HepG2 (cell line): ENCODE measurements at regions not wholly inside any gene's neighbourhood (a gene's known extent, or its start where the extent isn't known, plus 50 kb on each side); places are given as distances from the start of the nearest gene placed in this dataset.

Experiments
- ATAC-seq: fragments of 200-7000 bp; cut with Tn5 transposase; 3 replicates; pipeline ENCODE4 v1.9.1; 2020; ENCODE audit warnings: mild to moderate bottlenecking, moderate library complexity
- BruUV-seq: library from RNA; stranded (reverse); fragments of 400-500 nt; replicated peaks from 2 replicates; lab custom pipeline; 2021; lab: Mats Ljungman, UMichigan
- CTCF ChIA-PET: fragments of 300-600 bp; formaldehyde crosslinking; extraction: SDS; loops from one replicate; lab custom pipeline; 2021; ENCODE audit warnings: low total read pairs, inconsistent platforms, low intra/inter-chr PET ratio; lab: Yijun Ruan, JAX
- POLR2A ChIA-PET: fragments of 350-600 bp; sonication (Branson Sonifier 250); formaldehyde crosslinking; loops from one replicate; lab custom pipeline; 2020; ENCODE audit warnings: antibody characterized with exemption, inconsistent platforms; lab: Yijun Ruan, JAX
- DNase-seq: peaks from one replicate; pipeline ENCODE4 v3.0.0-alpha.2; 2015; ENCODE audit warnings: low spot score
- FAIRE-seq: peaks from 3 replicates; lab custom pipeline; 2011; peaks lifted over from hg19 to GRCh38; lab: Jason Lieb, UNC
- H2AFZ ChIP-seq: one replicate; pipeline ENCODE4 v1.6.1; 2011; ENCODE audit warnings: low read length, inconsistent platforms
- H3K27ac ChIP-seq: fragments of 300-600 bp; 3 replicates; pipeline ENCODE4 v1.8.0; 2011; ENCODE audit warnings: mixed run types, mild to moderate bottlenecking, mixed read lengths, low read length, inconsistent platforms; ENCODE audit not compliant: insufficient read depth; ENCODE audit errors: extremely low read length
- H3K27me3 ChIP-seq, 2 experiments: fragments of 200-600 bp in 1 of 2; 2 replicates in 1 of 2; 3 replicates in 1 of 2; pipeline versions ENCODE4 v1.6.0 to v1.8.0; 2011; ENCODE audit warnings: low read length in 2 of 2, mild to moderate bottlenecking in 2 of 2, moderate library complexity in 2 of 2, inconsistent platforms in 1 of 2; ENCODE audit not compliant: insufficient read depth in 2 of 2, control insufficient read depth in 1 of 2
- H3K36me3 ChIP-seq, 2 experiments: fragments of 200-600 bp in 1 of 2; replicated peaks in 1 of 2; 2 replicates in 1 of 2; 3 replicates in 1 of 2; pipeline versions ENCODE4 v1.5.1 to v1.8.0; 2011; ENCODE audit warnings: low read length in 2 of 2, inconsistent platforms in 1 of 2; ENCODE audit not compliant: insufficient read depth in 2 of 2, control insufficient read depth in 1 of 2
- H3K4me1 ChIP-seq: 2 replicates; pipeline ENCODE4 v1.5.1; 2012; ENCODE audit warnings: low read length, inconsistent platforms; ENCODE audit not compliant: insufficient read depth
- H3K4me2 ChIP-seq: 2 replicates; pipeline ENCODE4 v1.6.0; 2011; ENCODE audit warnings: low read depth, low read length, inconsistent platforms
- H3K4me3 ChIP-seq, 3 experiments: fragments of 200-600 bp in 1 of 3; sonication (generic), shearing (Covaris generic) in 1 of 3; replicated peaks in 1 of 3; 2 replicates each; pipeline ENCODE4 v1.5.1; 2011 to 2016; ENCODE audit warnings: low read length in 3 of 3, inconsistent platforms in 2 of 3, low read depth in 2 of 3, mild to moderate bottlenecking in 2 of 3, control low read depth in 1 of 3, mixed read lengths in 1 of 3; ENCODE audit not compliant: insufficient read depth in 1 of 3
- H3K79me2 ChIP-seq: one replicate; pipeline ENCODE4 v1.6.1; 2011; ENCODE audit warnings: low read length, inconsistent platforms; ENCODE audit not compliant: insufficient read depth
- H3K9ac ChIP-seq: 2 replicates; pipeline ENCODE4 v1.6.0; 2011; ENCODE audit warnings: mild to moderate bottlenecking, low read depth, low read length, inconsistent platforms; ENCODE audit not compliant: insufficient read depth
- H3K9me3 ChIP-seq: 2 replicates; pipeline ENCODE4 v1.5.1; 2012; ENCODE audit warnings: mild to moderate bottlenecking, low read length
- H4K20me1 ChIP-seq: 2 replicates; pipeline ENCODE4 v1.6.0; 2011; ENCODE audit warnings: inconsistent platforms, mild to moderate bottlenecking, low read length, moderate library complexity; ENCODE audit not compliant: insufficient read depth
- FOXA3 ChIP-seq: IDR thresholded peaks from 2 replicates; pipeline ENCODE4 v1.6.1; 2016; ENCODE audit warnings: missing genetic modification reagents, missing compliant biosample characterization
- FOXC1 ChIP-seq: sonication (generic); formaldehyde crosslinking; IDR thresholded peaks from 2 replicates; pipeline ENCODE4 v1.8.0; 2022; ENCODE audit warnings: mild to moderate bottlenecking, missing genetic modification reagents, borderline replicate concordance
- FOXK1 ChIP-seq: sonication (generic); formaldehyde crosslinking; IDR thresholded peaks from 2 replicates; pipeline ENCODE4 v1.4.0; 2020; ENCODE audit warnings: low read depth, missing genetic modification reagents, borderline replicate concordance
- GATAD2A ChIP-seq: IDR thresholded peaks from 2 replicates; pipeline ENCODE4 v1.6.1; 2016
- LCORL ChIP-seq, 2 experiments: fragments of 450-650 bp in 1 of 2; sonication (generic) in 1 of 2; formaldehyde crosslinking in 1 of 2; IDR thresholded peaks; 2 replicates each; pipeline versions ENCODE4 v1.5.0 to v1.6.1; 2017 to 2020; ENCODE audit warnings: antibody characterized with exemption in 1 of 2, missing genetic modification reagents in 1 of 2
- MAFF ChIP-seq: IDR thresholded peaks from 2 replicates; pipeline ENCODE4 v1.6.1; 2011; ENCODE audit warnings: low read depth, low read length, improper control_type of control experiment
- SIX1 ChIP-seq: sonication (generic); formaldehyde crosslinking; IDR thresholded peaks from 2 replicates; pipeline ENCODE4 v1.4.0; 2020; ENCODE audit warnings: missing genetic modification reagents, borderline replicate concordance
- TBL1XR1 ChIP-seq: fragments of 150-350 bp; IDR thresholded peaks from 2 replicates; pipeline ENCODE4 v1.6.1; 2014; ENCODE audit warnings: borderline replicate concordance, low read length; ENCODE audit not compliant: partially characterized antibody
- THAP11 ChIP-seq: IDR thresholded peaks from 2 replicates; pipeline ENCODE4 v1.6.1; 2016; ENCODE audit warnings: missing biosample characterization, missing genetic modification reagents
- ZFP37 ChIP-seq: sonication (generic); formaldehyde crosslinking; IDR thresholded peaks from 2 replicates; pipeline ENCODE4 v1.4.0; 2020; ENCODE audit warnings: missing genetic modification reagents, borderline replicate concordance
- ZMYM4 ChIP-seq: sonication (generic); formaldehyde crosslinking; IDR thresholded peaks from 2 replicates; pipeline ENCODE4 v1.8.1; 2023; ENCODE audit warnings: mild to moderate bottlenecking, missing genetic modification reagents
- ZNF143 ChIP-seq: sonication (generic); formaldehyde crosslinking; IDR thresholded peaks from 2 replicates; pipeline ENCODE4 v1.4.0; 2020; ENCODE audit warnings: missing genetic modification reagents
- ZNF766 ChIP-seq: sonication (generic); formaldehyde crosslinking; IDR thresholded peaks from 2 replicates; pipeline ENCODE4 v1.5.0; 2020; ENCODE audit warnings: missing genetic modification reagents, borderline replicate concordance
- ZNF782 ChIP-seq: sonication (generic); formaldehyde crosslinking; IDR thresholded peaks from 2 replicates; pipeline ENCODE4 v1.4.0; 2020; ENCODE audit warnings: missing genetic modification reagents, mild to moderate bottlenecking, borderline replicate concordance
- in situ Hi-C: cut with HindIII; loops from 2 replicates; pipeline ENCODE4 v1.10.0; 2017; ENCODE audit warnings: low pct_unique_long_range_greater_than_20kb; ENCODE audit not compliant: extremely low pct_ligation_motif_present
- intact Hi-C: fragments of 100-400 bp; cut with micrococcal nuclease; formaldehyde crosslinking; loops from one replicate; pipeline ENCODE4 v1.10.0; 2022; ENCODE audit not compliant: unreplicated experiment
- TF ChIP-seq, protein P1 (sequence below): sonication (generic); formaldehyde crosslinking; IDR thresholded peaks from 2 replicates; pipeline ENCODE4 v1.5.0; 2020; ENCODE audit warnings: missing genetic modification reagents
- TF ChIP-seq, protein P2 (sequence below): sonication (generic); formaldehyde crosslinking; IDR thresholded peaks from 2 replicates; pipeline ENCODE4 v1.4.0; 2020; ENCODE audit warnings: mild to moderate bottlenecking, missing genetic modification reagents
- TF ChIP-seq, protein P3 (sequence below): sonication (generic); formaldehyde crosslinking; IDR thresholded peaks from 2 replicates; pipeline ENCODE4 v1.4.0; 2020; ENCODE audit warnings: mild to moderate bottlenecking, missing genetic modification reagents, borderline replicate concordance

DNA sequence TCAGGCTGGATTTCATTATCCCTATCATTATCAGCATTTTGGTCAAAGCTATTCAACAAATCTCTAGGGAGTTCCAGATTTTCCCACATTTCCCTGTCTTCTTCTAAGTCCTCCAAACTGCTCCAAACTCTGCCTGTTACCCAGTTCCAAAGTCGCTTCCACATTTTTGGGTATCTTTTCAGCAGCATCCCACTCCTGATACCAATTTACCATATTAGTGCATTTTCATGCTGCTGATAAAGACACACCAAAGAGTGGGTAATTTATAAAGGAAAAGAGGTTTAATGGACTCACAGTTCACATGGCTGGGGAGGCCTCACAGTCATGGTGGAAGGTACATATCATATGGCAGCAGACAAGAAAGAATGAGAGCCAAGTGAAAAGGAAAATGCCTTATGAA lies 132.8 kb upstream of the SLC7A11 start (continued):
- TF ChIP-seq, protein P1, sequence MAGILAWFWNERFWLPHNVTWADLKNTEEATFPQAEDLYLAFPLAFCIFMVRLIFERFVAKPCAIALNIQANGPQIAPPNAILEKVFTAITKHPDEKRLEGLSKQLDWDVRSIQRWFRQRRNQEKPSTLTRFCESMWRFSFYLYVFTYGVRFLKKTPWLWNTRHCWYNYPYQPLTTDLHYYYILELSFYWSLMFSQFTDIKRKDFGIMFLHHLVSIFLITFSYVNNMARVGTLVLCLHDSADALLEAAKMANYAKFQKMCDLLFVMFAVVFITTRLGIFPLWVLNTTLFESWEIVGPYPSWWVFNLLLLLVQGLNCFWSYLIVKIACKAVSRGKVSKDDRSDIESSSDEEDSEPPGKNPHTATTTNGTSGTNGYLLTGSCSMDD (CRISPR knock-in tag), result no peak
- no peak for TF ChIP-seq ZNF782 (CRISPR knock-in tag)
- TF ChIP-seq ZFP37 (CRISPR knock-in tag), result no peak
- TF ChIP-seq, protein P2, sequence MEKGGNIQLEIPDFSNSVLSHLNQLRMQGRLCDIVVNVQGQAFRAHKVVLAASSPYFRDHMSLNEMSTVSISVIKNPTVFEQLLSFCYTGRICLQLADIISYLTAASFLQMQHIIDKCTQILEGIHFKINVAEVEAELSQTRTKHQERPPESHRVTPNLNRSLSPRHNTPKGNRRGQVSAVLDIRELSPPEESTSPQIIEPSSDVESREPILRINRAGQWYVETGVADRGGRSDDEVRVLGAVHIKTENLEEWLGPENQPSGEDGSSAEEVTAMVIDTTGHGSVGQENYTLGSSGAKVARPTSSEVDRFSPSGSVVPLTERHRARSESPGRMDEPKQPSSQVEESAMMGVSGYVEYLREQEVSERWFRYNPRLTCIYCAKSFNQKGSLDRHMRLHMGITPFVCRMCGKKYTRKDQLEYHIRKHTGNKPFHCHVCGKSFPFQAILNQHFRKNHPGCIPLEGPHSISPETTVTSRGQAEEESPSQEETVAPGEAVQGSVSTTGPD (CRISPR knock-in tag), result no peak
- TF ChIP-seq FOXC1 (CRISPR knock-in tag), result no peak

DNA sequence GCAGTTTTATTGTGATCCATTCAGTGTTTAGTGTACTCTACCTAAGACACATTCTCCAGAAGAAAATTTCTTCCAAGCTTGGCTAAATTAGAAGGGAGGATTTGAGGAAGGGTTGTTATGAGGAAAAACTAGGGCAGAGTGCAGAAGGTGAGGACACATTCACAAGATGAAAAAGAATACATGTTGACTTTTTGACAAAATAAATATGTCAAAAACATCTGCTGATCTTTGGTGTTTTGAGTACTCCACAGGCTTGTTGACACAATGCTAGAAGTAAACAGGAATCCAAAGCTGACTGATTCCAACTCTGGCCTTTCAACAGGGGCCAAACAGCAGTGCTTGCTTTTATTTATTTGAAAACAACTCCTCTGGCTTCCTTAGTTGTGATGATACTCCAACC lies 125.8 kb upstream of the SLC7A11 start:
- POLR2A ChIA-PET, result interaction anchor here (0.5 kb wide), 1 partner anchor 128 kb away, joined by 3 read pairs; no protein-coding TSS in a partner anchor
- no peak for FAIRE-seq
- peak; percentile 69 for TF ChIP-seq MAFF
- TF ChIP-seq LCORL (IDR thresholded peaks at IDR 0.05), result peak; percentile 60; the same call in 1 of the 2 replicates
- TF ChIP-seq LCORL (CRISPR knock-in tag; IDR thresholded peaks at IDR 0.05), result 0 out of 2 replicates have a peak, but pooled peaks have one; percentile 42
- peak; percentile 49; the same call in 1 of the 2 replicates for TF ChIP-seq SIX1 (CRISPR knock-in tag)
- peak; percentile 100 for TF ChIP-seq FOXA3 (CRISPR knock-in tag)
- no peak for TF ChIP-seq ZNF143 (CRISPR knock-in tag)
- TF ChIP-seq TBL1XR1, result peak; percentile 98
- peak; percentile 98 for TF ChIP-seq FOXK1 (CRISPR knock-in tag)
- peak; percentile 64 for TF ChIP-seq THAP11
- peak; percentile 86 for TF ChIP-seq GATAD2A (CRISPR knock-in tag)
- 0 out of 2 replicates have a peak, but pooled peaks have one; percentile 39 for TF ChIP-seq ZMYM4 (CRISPR knock-in tag)
- no peak for TF ChIP-seq ZNF766 (CRISPR knock-in tag)
- TF ChIP-seq, protein P3, sequence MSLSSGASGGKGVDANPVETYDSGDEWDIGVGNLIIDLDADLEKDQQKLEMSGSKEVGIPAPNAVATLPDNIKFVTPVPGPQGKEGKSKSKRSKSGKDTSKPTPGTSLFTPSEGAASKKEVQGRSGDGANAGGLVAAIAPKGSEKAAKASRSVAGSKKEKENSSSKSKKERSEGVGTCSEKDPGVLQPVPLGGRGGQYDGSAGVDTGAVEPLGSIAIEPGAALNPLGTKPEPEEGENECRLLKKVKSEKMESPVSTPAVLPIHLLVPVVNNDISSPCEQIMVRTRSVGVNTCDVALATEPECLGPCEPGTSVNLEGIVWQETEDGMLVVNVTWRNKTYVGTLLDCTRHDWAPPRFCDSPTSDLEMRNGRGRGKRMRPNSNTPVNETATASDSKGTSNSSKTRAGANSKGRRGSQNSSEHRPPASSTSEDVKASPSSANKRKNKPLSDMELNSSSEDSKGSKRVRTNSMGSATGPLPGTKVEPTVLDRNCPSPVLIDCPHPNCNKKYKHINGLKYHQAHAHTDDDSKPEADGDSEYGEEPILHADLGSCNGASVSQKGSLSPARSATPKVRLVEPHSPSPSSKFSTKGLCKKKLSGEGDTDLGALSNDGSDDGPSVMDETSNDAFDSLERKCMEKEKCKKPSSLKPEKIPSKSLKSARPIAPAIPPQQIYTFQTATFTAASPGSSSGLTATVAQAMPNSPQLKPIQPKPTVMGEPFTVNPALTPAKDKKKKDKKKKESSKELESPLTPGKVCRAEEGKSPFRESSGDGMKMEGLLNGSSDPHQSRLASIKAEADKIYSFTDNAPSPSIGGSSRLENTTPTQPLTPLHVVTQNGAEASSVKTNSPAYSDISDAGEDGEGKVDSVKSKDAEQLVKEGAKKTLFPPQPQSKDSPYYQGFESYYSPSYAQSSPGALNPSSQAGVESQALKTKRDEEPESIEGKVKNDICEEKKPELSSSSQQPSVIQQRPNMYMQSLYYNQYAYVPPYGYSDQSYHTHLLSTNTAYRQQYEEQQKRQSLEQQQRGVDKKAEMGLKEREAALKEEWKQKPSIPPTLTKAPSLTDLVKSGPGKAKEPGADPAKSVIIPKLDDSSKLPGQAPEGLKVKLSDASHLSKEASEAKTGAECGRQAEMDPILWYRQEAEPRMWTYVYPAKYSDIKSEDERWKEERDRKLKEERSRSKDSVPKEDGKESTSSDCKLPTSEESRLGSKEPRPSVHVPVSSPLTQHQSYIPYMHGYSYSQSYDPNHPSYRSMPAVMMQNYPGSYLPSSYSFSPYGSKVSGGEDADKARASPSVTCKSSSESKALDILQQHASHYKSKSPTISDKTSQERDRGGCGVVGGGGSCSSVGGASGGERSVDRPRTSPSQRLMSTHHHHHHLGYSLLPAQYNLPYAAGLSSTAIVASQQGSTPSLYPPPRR (CRISPR knock-in tag), result peak; percentile 92

More for the DNA sequence above, 125.8 kb upstream of the SLC7A11 start:
- Histone ChIP-seq H3K4me2 (peak overlapping the region; percentile 50), H3K4me1 (peaks cover 32% of the 10 kb centered on the region), H3K27ac (peak overlapping the region; percentile 42), H3K79me2 (no peaks in the 10 kb centered on the region), H4K20me1 (no peaks in the 10 kb centered on the region), H3K27me3 (no peaks in the 10 kb centered on the region), H2AFZ (no peak overlapping the region), H3K9ac (no peak overlapping the region), H3K36me3 (no peaks in the 10 kb centered on the region), H3K9me3 (peaks cover 4% of the 10 kb centered on the region; the same call in 1 of the 2 replicates), H3K4me3 (no peak overlapping the region)
- in situ Hi-C loops (no loop called here), intact Hi-C loops (loop anchor here (1.0 kb wide), 1 partner anchor 20 kb away; no protein-coding TSS in a partner anchor)
- BruUV-seq, result no TSS peak
- ATAC-seq (peak; percentile 99), DNase-seq (peak; percentile 30)
- CTCF ChIA-PET, result no interaction called here
